Adrenal gland (tissue), 5 donors: ENCODE measurements at regions not wholly inside any gene's neighbourhood (a gene's known extent, or its start where the extent isn't known, plus 50 kb on each side); places are given as distances from the start of the nearest gene placed in this dataset.

Experiments used
- POLR2A ChIP-seq, 2 donors: fragments of 450-650 bp; IDR thresholded peaks; one replicate each; pipeline ENCODE4 v1.6.1; 2017; ENCODE audit warnings: antibody characterized with exemption in 2 of 2, mild to moderate bottlenecking in 2 of 2, moderate library complexity in 1 of 2
- TF ChIP-seq, protein P1 (sequence below), 6 experiments: fragments of 450-650 bp in 4 of 6; fragments of 200-600 bp in 2 of 6; sonication (generic) in 1 of 6; IDR thresholded peaks; 1 replicate in 5 of 6; 2 replicates in 1 of 6; pipeline versions ENCODE4 v1.5.1 to v1.8.0; 2016 to 2021; ENCODE audit warnings: antibody characterized with exemption in 6 of 6, mild to moderate bottlenecking in 2 of 6, moderate library complexity in 1 of 6
- donor health status: DM: no; HTN: no; CAD: no.

- TF ChIP-seq, protein P1, sequence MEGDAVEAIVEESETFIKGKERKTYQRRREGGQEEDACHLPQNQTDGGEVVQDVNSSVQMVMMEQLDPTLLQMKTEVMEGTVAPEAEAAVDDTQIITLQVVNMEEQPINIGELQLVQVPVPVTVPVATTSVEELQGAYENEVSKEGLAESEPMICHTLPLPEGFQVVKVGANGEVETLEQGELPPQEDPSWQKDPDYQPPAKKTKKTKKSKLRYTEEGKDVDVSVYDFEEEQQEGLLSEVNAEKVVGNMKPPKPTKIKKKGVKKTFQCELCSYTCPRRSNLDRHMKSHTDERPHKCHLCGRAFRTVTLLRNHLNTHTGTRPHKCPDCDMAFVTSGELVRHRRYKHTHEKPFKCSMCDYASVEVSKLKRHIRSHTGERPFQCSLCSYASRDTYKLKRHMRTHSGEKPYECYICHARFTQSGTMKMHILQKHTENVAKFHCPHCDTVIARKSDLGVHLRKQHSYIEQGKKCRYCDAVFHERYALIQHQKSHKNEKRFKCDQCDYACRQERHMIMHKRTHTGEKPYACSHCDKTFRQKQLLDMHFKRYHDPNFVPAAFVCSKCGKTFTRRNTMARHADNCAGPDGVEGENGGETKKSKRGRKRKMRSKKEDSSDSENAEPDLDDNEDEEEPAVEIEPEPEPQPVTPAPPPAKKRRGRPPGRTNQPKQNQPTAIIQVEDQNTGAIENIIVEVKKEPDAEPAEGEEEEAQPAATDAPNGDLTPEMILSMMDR (IDR thresholded peaks at IDR 0.05): no peak
- TF ChIP-seq POLR2A (IDR thresholded peaks at IDR 0.05): no peak
Observed at GRCh38 chr12:114841557-114842251, 157.7 kb upstream of the TBX3 start.
